ENCODE measurements at regions not wholly inside any gene's neighbourhood (a gene's known extent, or its start where the extent isn't known, plus 50 kb on each side); places are given as distances from the start of the nearest gene placed in this dataset.

- no peak for TF ChIP-seq CTCF (IDR thresholded peaks at IDR 0.05)
- TF ChIP-seq EZH2 (IDR thresholded peaks at IDR 0.05; ENCODE audit: borderline replicate concordance, insufficient read depth, low read depth, low read length, poor library complexity, severe bottlenecking): no peak
Measured at GRCh38 chr11:69943506-69943905, 124.3 kb upstream of the FGF3 start.
